D341Med (cell line): ENCODE measurements at regions not wholly inside any gene's neighbourhood (a gene's known extent, or its start where the extent isn't known, plus 50 kb on each side); places are given as distances from the start of the nearest gene placed in this dataset.

Experiments
- DNase-seq: peaks from one replicate; pipeline ENCODE4 v3.0.0; 2012; ENCODE audit warnings: low spot score

DNA sequence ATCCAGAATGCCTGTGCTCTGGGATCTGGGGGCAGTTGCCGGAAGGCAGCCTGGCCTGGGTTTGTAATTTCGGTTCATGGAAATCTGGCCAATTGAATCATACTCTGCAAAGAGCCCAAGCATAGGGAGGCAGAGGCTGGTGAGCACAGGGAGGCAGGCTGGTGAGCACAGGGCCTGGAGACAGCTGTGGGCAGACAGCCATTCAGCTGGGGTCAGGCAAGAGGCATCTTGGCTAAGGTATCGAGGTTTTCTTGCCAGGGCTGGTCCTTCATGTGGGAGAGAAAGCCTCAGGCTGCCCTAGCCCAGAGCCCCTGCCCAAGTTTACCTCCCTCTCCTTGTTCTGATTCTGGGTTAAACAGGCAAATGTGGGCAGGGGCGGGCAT lies 63.7 kb upstream of the BAIAP2L1 start:
- DNase-seq = no peak

- no peak for DNase-seq
Measured at GRCh38 chr7:98463837-98464557, 63.1 kb upstream of the BAIAP2L1 start.

DNA sequence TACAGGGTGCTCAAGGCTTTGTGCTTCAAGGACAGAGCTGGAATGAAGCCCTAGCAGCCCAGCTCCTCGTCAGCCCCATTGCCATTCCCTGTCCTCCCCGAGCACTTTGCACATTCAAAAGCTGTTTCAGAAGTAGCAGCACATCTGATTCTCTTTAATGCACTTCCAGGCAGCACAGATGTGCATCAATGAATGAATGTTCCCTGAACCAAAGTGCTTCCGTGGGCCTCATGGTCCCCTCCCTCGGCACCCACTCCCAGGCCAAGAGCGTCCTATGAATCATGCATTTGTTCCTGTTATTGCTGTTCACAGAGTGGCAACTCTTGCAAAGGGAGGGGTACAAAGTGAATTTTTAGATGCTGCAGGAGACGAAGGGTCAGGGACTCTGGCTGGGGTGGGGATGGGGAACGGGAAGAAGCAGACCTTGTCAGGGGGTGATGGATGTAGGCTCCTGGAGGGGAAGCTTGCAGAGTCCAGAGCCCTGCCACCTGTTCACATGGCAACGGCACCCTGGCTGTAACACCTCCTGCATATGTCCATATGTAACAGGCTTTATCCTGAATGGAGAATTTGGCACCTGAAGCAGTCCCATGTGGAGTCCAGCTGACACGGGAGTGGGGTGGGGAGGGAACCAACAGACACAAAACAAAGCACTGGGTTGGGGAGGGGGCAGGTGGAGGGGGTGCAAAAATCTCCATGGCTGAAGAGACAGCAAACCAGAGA lies 62.2 kb upstream of the BAIAP2L1 start:
- DNase-seq = no peak

GRCh38 chr7:98460902-98461301 lies 60.0 kb upstream of the BAIAP2L1 start:
- no peak for DNase-seq

DNA sequence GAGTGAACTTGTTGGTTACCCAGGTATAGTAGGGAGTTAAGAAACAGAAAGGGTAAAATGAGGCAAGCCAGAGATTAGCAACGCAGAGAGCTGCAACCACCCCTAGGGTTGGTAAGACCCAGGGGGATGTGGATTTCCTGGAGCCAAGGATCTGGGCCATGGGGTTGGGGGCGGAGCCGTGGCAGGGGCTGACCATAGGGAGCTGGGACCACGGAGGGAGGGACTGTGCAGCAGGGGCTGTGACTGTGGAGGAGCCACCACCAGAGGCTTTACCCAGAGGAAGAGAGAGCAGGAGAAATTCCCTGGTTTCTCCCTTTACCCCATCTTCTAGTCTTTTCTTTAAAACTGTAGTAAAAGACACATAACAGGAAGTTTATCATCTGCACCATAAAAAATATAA lies 58.6 kb upstream of the BAIAP2L1 start:
- no peak for DNase-seq

GRCh38 chr7:98458090-98458875 lies 57.4 kb upstream of the BAIAP2L1 start:
- DNase-seq = no peak

- no peak for DNase-seq
Measured at GRCh38 chr7:98456866-98457265, 56.0 kb upstream of the BAIAP2L1 start.

DNA sequence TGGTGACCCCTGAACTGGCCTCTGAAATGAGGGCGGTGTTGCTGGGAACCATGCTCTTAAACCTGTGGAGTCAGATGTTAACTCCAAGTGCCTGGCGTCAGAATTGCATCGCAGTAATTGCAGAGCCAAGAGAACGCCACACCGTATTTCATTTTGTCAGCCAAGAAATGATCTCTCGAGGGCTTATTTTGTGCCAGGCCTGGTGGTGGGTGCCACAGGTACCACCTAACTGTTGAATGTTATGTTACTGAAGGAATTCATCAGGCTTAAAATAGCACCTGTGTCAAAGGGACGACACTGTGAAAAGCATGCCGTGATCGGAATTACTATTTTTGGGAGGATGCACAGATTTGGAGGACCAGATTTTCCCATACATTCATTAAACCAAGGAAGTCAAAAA lies 51.9 kb upstream of the BAIAP2L1 start:
- DNase-seq = no peak
